ENCODE measurements at regions not wholly inside any gene's neighbourhood (a gene's known extent, or its start where the extent isn't known, plus 50 kb on each side); places are given as distances from the start of the nearest gene placed in this dataset.

DNA sequence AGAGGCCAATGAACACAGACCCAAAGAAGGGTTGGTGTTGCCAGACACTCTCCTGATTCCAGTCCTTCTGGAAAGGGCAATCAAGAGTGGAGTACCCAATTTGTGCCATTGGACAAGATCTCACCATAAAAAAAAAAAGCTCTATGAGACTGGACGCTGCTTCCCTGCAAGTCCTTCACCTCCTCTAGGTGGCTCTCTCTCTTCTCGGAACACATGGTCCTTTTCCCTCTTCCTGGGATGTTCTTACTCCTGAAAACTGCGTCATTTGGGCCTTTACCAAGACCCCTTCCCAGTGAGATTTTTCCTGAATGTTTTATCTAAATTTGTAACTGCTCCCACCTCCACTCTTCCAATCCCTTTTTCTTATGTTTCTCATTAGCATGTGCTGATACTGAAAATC lies 280.8 kb downstream of the FOXA2 start:
- H3K4me3 Mint-ChIP-seq = no peak overlapping the region
- TF ChIP-seq, protein P1, sequence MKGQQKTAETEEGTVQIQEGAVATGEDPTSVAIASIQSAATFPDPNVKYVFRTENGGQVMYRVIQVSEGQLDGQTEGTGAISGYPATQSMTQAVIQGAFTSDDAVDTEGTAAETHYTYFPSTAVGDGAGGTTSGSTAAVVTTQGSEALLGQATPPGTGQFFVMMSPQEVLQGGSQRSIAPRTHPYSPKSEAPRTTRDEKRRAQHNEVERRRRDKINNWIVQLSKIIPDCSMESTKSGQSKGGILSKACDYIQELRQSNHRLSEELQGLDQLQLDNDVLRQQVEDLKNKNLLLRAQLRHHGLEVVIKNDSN (CRISPR knock-in tag; IDR thresholded peaks at IDR 0.05) = peak; percentile 30; the same call in 1 of the 2 replicates
- TF ChIP-seq, protein P2, sequence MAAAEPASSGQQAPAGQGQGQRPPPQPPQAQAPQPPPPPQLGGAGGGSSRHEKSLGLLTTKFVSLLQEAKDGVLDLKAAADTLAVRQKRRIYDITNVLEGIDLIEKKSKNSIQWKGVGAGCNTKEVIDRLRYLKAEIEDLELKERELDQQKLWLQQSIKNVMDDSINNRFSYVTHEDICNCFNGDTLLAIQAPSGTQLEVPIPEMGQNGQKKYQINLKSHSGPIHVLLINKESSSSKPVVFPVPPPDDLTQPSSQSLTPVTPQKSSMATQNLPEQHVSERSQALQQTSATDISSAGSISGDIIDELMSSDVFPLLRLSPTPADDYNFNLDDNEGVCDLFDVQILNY (CRISPR knock-in tag; IDR thresholded peaks at IDR 0.05) = no peak
- TF ChIP-seq, protein P3, sequence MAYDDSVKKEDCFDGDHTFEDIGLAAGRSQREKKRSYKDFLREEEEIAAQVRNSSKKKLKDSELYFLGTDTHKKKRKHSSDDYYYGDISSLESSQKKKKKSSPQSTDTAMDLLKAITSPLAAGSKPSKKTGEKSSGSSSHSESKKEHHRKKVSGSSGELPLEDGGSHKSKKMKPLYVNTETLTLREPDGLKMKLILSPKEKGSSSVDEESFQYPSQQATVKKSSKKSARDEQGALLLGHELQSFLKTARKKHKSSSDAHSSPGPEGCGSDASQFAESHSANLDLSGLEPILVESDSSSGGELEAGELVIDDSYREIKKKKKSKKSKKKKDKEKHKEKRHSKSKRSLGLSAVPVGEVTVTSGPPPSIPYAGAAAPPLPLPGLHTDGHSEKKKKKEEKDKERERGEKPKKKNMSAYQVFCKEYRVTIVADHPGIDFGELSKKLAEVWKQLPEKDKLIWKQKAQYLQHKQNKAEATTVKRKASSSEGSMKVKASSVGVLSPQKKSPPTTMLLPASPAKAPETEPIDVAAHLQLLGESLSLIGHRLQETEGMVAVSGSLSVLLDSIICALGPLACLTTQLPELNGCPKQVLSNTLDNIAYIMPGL (CRISPR knock-in tag; IDR thresholded peaks at IDR 0.05) = no peak
- TF ChIP-seq TP53 (CRISPR knock-in tag; IDR thresholded peaks at IDR 0.05) = no peak
- TF ChIP-seq, protein P4, sequence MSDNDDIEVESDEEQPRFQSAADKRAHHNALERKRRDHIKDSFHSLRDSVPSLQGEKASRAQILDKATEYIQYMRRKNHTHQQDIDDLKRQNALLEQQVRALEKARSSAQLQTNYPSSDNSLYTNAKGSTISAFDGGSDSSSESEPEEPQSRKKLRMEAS (CRISPR knock-in tag; IDR thresholded peaks at IDR 0.05) = peak; percentile 29; the same call in 1 of the 2 replicates
- TF ChIP-seq ZNF219 (CRISPR knock-in tag; IDR thresholded peaks at IDR 0.05; ENCODE audit: borderline replicate concordance) = no peak
- 0 out of 2 replicates have a peak, but pooled peaks cover 3% of the 10 kb centered on the region for H3K4me1 Mint-ChIP-seq
- ATAC-seq (peak; percentile 65), DNase-seq (ENCODE audit: low spot score) (peak; percentile 19)
- H3K9me3 Mint-ChIP-seq = peaks cover 20% of the 10 kb centered on the region
- no peak overlapping the region for H3K27ac Mint-ChIP-seq
- peaks cover 24% of the 10 kb centered on the region for H3K27me3 Mint-ChIP-seq (ENCODE audit: low read depth)
- POLR2A ChIA-PET = interaction anchor here (0.7 kb wide), 1 partner anchor 585 kb away, joined by 3 read pairs; no protein-coding TSS in a partner anchor
- CTCF ChIA-PET = interaction anchor here (0.5 to 1.5 kb wide), 17 partner anchors 9 to 664 kb away, joined by 3 to 10 read pairs (median 4); no protein-coding TSS in a partner anchor
- no peaks in the 10 kb centered on the region for H3K36me3 Mint-ChIP-seq

DNA sequence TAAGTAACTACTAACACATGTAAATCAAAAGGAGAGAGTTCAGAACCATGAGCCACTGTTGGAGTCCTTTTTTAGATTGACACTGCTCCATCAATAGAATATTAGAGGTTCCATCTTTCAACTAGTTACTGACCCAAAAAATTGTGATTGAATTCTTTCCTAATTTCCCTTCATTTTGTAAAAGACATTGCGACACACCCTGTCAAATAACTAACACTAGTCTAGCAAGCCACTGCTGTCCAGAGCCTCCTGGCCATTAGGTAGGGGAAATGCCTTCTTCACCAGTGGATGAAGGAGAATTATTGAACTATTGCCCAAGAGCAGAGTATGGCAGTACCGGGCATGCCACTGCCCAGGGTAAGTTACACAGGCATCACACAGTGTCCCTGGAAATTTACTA lies 282.3 kb downstream of the FOXA2 start:
- ChIA-PET CTCF (no interaction called here), POLR2A (no interaction called here)
- peaks cover 24% of the 10 kb centered on the region for H3K27me3 Mint-ChIP-seq (ENCODE audit: low read depth)
- ATAC-seq = no peak
- 0 out of 2 replicates have a peak, but pooled peaks cover 2% of the 10 kb centered on the region for H3K36me3 Mint-ChIP-seq
- TF ChIP-seq EMX1 (CRISPR knock-in tag; IDR thresholded peaks at IDR 0.05) (no peak), ZNF138 (CRISPR knock-in tag; conservative IDR thresholded peaks at IDR 0.05) (no peak), CREB1 (CRISPR knock-in tag; IDR thresholded peaks at IDR 0.05) (no peak), NR1H2 (CRISPR knock-in tag; IDR thresholded peaks at IDR 0.05) (no peak), RELA (CRISPR knock-in tag; IDR thresholded peaks at IDR 0.05; ENCODE audit: borderline replicate concordance) (no peak), NFYB (CRISPR knock-in tag; conservative IDR thresholded peaks at IDR 0.05; ENCODE audit: low read depth) (no peak), SP1 (CRISPR knock-in tag; conservative IDR thresholded peaks at IDR 0.05) (no peak)
- no peak overlapping the region for H3K4me3 Mint-ChIP-seq
- H3K9me3 Mint-ChIP-seq = peaks cover 26% of the 10 kb centered on the region
- no peak overlapping the region for H3K27ac Mint-ChIP-seq
- H3K4me1 Mint-ChIP-seq = 0 out of 2 replicates have a peak, but pooled peaks cover under 1% of the 10 kb centered on the region
- no peak for DNase-seq (ENCODE audit: low spot score)

DNA sequence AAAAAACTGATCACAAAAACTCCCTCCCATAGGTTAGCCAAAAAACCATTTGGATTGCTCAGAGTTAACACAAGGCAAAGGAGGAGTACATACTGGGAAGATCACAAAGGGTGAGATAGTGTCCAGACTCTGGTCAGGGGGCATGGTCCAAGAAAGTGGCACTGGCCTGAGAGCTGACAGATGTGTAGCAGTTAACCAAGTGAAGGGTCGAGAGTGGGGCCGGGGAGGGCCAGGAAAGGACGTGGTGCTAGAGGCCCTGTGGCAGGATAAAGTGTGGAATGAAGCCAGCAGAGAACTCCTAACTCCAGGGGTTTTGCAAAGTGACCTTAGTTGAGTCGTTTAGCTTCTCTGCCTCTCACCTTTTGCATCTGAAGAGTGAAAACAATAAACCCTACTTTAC lies 290.5 kb downstream of the FOXA2 start:
- no peak overlapping the region for H3K27ac Mint-ChIP-seq
- DNase-seq (ENCODE audit: low spot score) = no peak
- POLR2A ChIA-PET = no interaction called here
- CTCF ChIA-PET = no interaction called here
- no peaks in the 10 kb centered on the region for H3K4me1 Mint-ChIP-seq
- peaks cover 3% of the 10 kb centered on the region for H3K27me3 Mint-ChIP-seq (ENCODE audit: low read depth)
- TF ChIP-seq, protein P5, sequence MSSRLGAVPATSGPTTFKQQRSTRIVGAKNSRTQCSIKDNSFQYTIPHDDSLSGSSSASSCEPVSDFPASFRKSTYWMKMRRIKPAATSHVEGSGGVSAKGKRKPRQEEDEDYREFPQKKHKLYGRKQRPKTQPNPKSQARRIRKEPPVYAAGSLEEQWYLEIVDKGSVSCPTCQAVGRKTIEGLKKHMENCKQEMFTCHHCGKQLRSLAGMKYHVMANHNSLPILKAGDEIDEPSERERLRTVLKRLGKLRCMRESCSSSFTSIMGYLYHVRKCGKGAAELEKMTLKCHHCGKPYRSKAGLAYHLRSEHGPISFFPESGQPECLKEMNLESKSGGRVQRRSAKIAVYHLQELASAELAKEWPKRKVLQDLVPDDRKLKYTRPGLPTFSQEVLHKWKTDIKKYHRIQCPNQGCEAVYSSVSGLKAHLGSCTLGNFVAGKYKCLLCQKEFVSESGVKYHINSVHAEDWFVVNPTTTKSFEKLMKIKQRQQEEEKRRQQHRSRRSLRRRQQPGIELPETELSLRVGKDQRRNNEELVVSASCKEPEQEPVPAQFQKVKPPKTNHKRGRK (CRISPR knock-in tag; IDR thresholded peaks at IDR 0.05; ENCODE audit: borderline replicate concordance) = no peak
- TF ChIP-seq HMGA2 (CRISPR knock-in tag; IDR thresholded peaks at IDR 0.05) (no peak), IRF2 (CRISPR knock-in tag; IDR thresholded peaks at IDR 0.05; ENCODE audit: borderline replicate concordance, low read depth) (no peak), JAZF1 (CRISPR knock-in tag; IDR thresholded peaks at IDR 0.05) (no peak)
- no peak overlapping the region for H3K4me3 Mint-ChIP-seq
- ATAC-seq = no peak
- H3K36me3 Mint-ChIP-seq = peaks cover 5% of the 10 kb centered on the region; the same call in 1 of the 2 replicates
- peaks cover 25% of the 10 kb centered on the region for H3K9me3 Mint-ChIP-seq
